K562 (cell line): ENCODE measurements at regions not wholly inside any gene's neighbourhood (a gene's known extent, or its start where the extent isn't known, plus 50 kb on each side); places are given as distances from the start of the nearest gene placed in this dataset.

ENCODE experiments used
- ATAC-seq: fragments of 200-7000 bp; cut with Tn5 transposase; 3 replicates; pipeline ENCODE4 v1.9.1; 2020; ENCODE audit warnings: moderate library complexity
- BruUV-seq: library from RNA; stranded (reverse); fragments of 400-500 nt; replicated peaks from 2 replicates; lab custom pipeline; 2021; lab: Mats Ljungman, UMichigan
- CTCF ChIA-PET: fragments of 300-600 bp; formaldehyde crosslinking; extraction: SDS; loops from one replicate; lab custom pipeline; 2021; ENCODE audit warnings: low intra/inter-chr PET ratio; lab: Yijun Ruan, JAX
- POLR2A ChIA-PET: fragments of 300-600, 350-650 bp; sonication (Branson Sonifier 250); formaldehyde crosslinking; extraction: SDS; loops from one replicate; lab custom pipeline; 2021; ENCODE audit warnings: antibody characterized with exemption, inconsistent platforms; lab: Yijun Ruan, JAX
- DNase-seq, 4 experiments: peaks; one replicate each; pipeline versions ENCODE4 v3.0.0 to v3.0.0-alpha.2; 2011 to 2018; ENCODE audit warnings: low spot score in 3 of 4, mixed read lengths in 3 of 4; ENCODE audit errors: extremely low read depth in 1 of 4
- FAIRE-seq: peaks from 2 replicates; lab custom pipeline; 2011; peaks lifted over from hg19 to GRCh38; lab: Jason Lieb, UNC
- H2AFZ ChIP-seq: 2 replicates; pipeline ENCODE4 v1.6.0; 2011; ENCODE audit warnings: low read depth, low read length, control low read depth, inconsistent platforms
- H3K27ac ChIP-seq: fragments of 200-600 bp; 3 replicates; pipeline ENCODE4 v1.8.0; 2011; ENCODE audit warnings: low read depth, mild to moderate bottlenecking, control low read depth, inconsistent platforms, low read length, moderate library complexity, mixed read lengths; ENCODE audit errors: extremely low read depth
- H3K27me3 ChIP-seq, 2 experiments: fragments of 300-600 bp in 1 of 2; 2 replicates in 1 of 2; 3 replicates in 1 of 2; pipeline versions ENCODE4 v1.6.0 to v1.8.0; 2011; ENCODE audit warnings: inconsistent platforms in 2 of 2, low read length in 2 of 2, mild to moderate bottlenecking in 1 of 2, mixed read lengths in 1 of 2, moderate library complexity in 1 of 2; ENCODE audit not compliant: control insufficient read depth in 2 of 2, insufficient read depth in 2 of 2
- H3K36me3 ChIP-seq: fragments of 300-600 bp; 3 replicates; pipeline ENCODE4 v1.8.0; 2011; ENCODE audit warnings: mild to moderate bottlenecking, low read length, inconsistent platforms; ENCODE audit not compliant: control insufficient read depth, insufficient read depth
- H3K4me1 ChIP-seq, 2 experiments: fragments of 200-600 bp in 1 of 2; replicated peaks in 1 of 2; 2 replicates in 1 of 2; 3 replicates in 1 of 2; pipeline versions ENCODE4 v1.5.1 to v1.8.0; 2011; ENCODE audit warnings: inconsistent platforms in 2 of 2, low read length in 2 of 2, mild to moderate bottlenecking in 1 of 2, mixed read lengths in 1 of 2, moderate library complexity in 1 of 2; ENCODE audit not compliant: control insufficient read depth in 2 of 2, insufficient read depth in 2 of 2
- H3K4me2 ChIP-seq: 2 replicates; pipeline ENCODE4 v1.6.1; 2011; ENCODE audit warnings: low read length, control low read depth, inconsistent platforms, mixed read lengths; ENCODE audit not compliant: insufficient read depth
- H3K4me3 ChIP-seq: fragments of 200-600 bp; sonication (generic), shearing (Covaris generic); 2 replicates; pipeline ENCODE4 v1.5.1; 2016; ENCODE audit warnings: control low read depth, inconsistent platforms
- H3K79me2 ChIP-seq: fragments of 200-600 bp; 3 replicates; pipeline ENCODE4 v1.8.0; 2011; ENCODE audit warnings: low read length, inconsistent platforms; ENCODE audit not compliant: control insufficient read depth, insufficient read depth
- H3K9ac ChIP-seq, 2 experiments: 2 replicates each; pipeline versions ENCODE4 v1.6.0 to v1.6.1; 2011; ENCODE audit warnings: low read depth in 2 of 2, low read length in 2 of 2, control low read depth in 1 of 2, inconsistent platforms in 1 of 2, mild to moderate bottlenecking in 1 of 2, mixed read lengths in 1 of 2; ENCODE audit not compliant: insufficient read depth in 1 of 2
- H3K9me1 ChIP-seq: one replicate; pipeline ENCODE4 v1.6.0; 2011; ENCODE audit warnings: inconsistent platforms, mild to moderate bottlenecking, low read length, moderate library complexity; ENCODE audit not compliant: control insufficient read depth, insufficient read depth
- H3K9me3 ChIP-seq: replicated peaks from 2 replicates; pipeline ENCODE4 v1.5.1; 2011; ENCODE audit warnings: low read depth, low read length, inconsistent platforms; ENCODE audit not compliant: control insufficient read depth, insufficient read depth
- H4K20me1 ChIP-seq: replicated peaks from 2 replicates; pipeline ENCODE4 v1.6.1; 2011; ENCODE audit warnings: low read length, inconsistent platforms, mixed read lengths; ENCODE audit not compliant: control insufficient read depth, insufficient read depth
- TFE3 ChIP-seq: fragments of 450-650 bp; formaldehyde crosslinking; IDR thresholded peaks from 2 replicates; pipeline ENCODE4 v1.4.0; 2020; ENCODE audit warnings: mild to moderate bottlenecking, mixed read lengths
- ZFPM2 ChIP-seq: fragments of 250-450 bp; sonication (Bioruptor Pico); IDR thresholded peaks from 2 replicates; pipeline ENCODE4 v1.5.1; 2022; ENCODE audit warnings: mild to moderate bottlenecking
- ZNF57 ChIP-seq: fragments of 450-650 bp; formaldehyde crosslinking; IDR thresholded peaks from 2 replicates; pipeline ENCODE4 v1.4.0; 2020; ENCODE audit warnings: mild to moderate bottlenecking, moderate library complexity
- ZNF699 ChIP-seq: fragments of 250-450 bp; sonication (Bioruptor Pico); IDR thresholded peaks from 2 replicates; pipeline ENCODE4 v1.8.0; 2021; ENCODE audit warnings: mild to moderate bottlenecking, moderate library complexity; ENCODE audit not compliant: insufficient replicate concordance
- in situ Hi-C: fragments of 300-500 bp; cut with MboI; formaldehyde crosslinking; loops from 4 replicates; pipeline ENCODE4 v1.15.0; 2018; ENCODE audit warnings: inconsistent platforms, mixed read lengths
- intact Hi-C: fragments of 100-400 bp; cut with micrococcal nuclease; formaldehyde crosslinking; loops from 2 replicates; pipeline ENCODE4 v1.14.2; 2022

GRCh38 chr16:54715011-54715410 is 215.7 kb upstream of the IRX5 start:
- ATAC-seq = no peak
- in situ Hi-C loops = no loop called here
- BruUV-seq = no TSS peak

More at GRCh38 chr16:54715011-54715410, 215.7 kb upstream of the IRX5 start:
- Histone ChIP-seq H3K9me1 (no peaks in the 10 kb centered on the region), H3K27me3 (peaks cover 0 to 4% of the 10 kb centered on the region in 2 experiments; a peak in 1 of 5 replicates), H3K27ac (no peak overlapping the region), H3K4me3 (no peak overlapping the region), H3K9me3 (no peaks in the 10 kb centered on the region), H4K20me1 (no peaks in the 10 kb centered on the region), H3K36me3 (no peaks in the 10 kb centered on the region), H3K9ac (no peak overlapping the region), H3K4me2 (no peak overlapping the region), H3K79me2 (no peaks in the 10 kb centered on the region), H3K4me1 (no peaks in the 10 kb centered on the region), H2AFZ (no peak overlapping the region)
- intact Hi-C loops = no loop called here
- ChIA-PET CTCF (no interaction called here), POLR2A (interaction anchor here (0.6 kb wide), 1 partner anchor 548 kb away, joined by 4 read pairs; no protein-coding TSS in a partner anchor)
- FAIRE-seq (no peak), DNase-seq (no peak)
- TF ChIP-seq TFE3 (CRISPR knock-in tag) = no peak
- no peak for TF ChIP-seq ZFPM2 (CRISPR knock-in tag)
- TF ChIP-seq ZNF57 (CRISPR knock-in tag) = no peak
- TF ChIP-seq ZNF699 (CRISPR knock-in tag) = no peak
